GM18873 (cell line): ENCODE measurements at regions not wholly inside any gene's neighbourhood (a gene's known extent, or its start where the extent isn't known, plus 50 kb on each side); places are given as distances from the start of the nearest gene placed in this dataset.

Experiments
- ATAC-seq: cut with Tn5 transposase; IDR thresholded peaks from one replicate; pipeline ENCODE4 v1.9.1; 2021; ENCODE audit warnings: mild to moderate bottlenecking, moderate library complexity, moderate number of reproducible peaks; ENCODE audit not compliant: unreplicated experiment, low FRiP score

DNA sequence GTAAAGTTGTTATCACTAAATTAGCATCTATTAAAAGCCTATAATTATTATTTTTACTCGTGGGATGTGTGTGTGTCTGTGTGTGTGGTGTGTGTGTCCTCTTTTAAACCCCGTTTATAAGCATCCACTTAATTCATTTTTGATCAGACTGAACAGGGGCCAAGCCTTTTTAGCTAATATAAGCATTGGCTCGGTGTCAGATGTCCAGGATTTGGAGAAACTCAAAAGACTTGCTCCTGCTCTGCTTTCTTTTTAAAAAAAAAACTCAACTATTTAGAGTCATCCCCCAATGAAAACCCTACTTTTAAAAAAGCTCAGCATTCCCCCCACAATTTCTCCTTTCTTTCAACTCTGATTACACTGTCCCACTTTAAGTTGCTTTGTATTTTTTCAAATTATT lies 459.3 kb upstream of the MAF start:
- ATAC-seq: no peak

GRCh38 chr16:80058214-80058613 lies 457.7 kb upstream of the MAF start:
- no peak for ATAC-seq

DNA sequence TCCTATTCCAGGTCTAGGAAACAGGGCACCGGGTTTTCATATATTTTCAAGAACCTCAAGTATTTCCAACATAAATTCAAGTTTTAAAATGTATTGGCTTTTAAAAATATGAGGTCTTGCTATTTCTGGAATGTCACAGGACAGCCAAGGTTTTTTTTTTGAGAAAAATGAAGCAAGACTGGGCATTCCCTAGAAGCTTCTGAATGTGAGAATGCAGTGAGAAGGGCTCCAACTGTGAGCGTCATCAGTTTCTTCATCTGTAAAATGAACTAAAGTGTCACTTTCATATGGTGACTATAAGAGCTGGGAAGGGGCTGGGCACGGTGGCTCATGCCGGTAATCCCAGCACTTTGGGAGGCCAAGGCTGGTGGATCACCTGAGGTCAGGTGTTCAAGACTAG lies 455.8 kb upstream of the MAF start:
- ATAC-seq: no peak

DNA sequence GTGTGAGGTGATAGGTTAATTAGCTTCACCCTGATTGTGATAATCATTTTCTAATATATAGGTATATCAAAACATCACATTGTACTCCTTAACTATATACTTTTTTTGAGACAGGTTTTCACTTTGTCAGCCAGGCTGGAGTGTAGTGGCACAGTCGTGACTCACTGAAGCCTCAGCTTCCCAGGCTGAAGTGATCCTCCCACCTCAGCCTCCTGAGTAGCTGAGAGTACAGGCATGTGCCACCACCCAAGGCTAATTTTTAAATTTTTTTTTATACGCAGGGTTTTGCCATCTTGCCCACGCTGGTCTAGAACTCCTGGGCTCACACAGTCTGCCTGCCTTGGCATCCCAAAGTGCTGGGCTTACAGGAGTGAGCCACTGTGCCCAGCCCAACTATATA lies 455.3 kb upstream of the MAF start:
- no peak for ATAC-seq

GRCh38 chr16:80054647-80055046 lies 454.1 kb upstream of the MAF start:
- ATAC-seq: no peak

DNA sequence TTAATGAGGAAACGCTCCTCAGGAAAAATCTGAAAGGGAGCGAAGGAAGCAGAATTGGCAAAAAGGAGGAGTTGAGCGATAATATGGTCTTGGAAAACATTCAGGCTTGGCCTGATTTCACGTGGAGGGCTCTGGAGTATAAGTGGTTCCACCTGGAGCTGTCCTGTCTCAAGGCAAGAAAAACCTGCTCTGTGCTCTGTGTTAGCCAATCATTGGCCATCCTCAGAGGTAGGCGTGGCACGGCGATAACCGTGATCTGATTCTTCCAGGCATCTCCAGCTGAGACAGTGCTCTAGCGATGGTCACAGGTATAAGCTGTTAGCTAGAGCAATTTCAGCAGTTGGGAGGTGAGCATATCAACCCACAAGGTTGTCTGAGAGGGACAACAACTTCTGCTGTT lies 450.5 kb upstream of the MAF start:
- ATAC-seq: no peak

DNA sequence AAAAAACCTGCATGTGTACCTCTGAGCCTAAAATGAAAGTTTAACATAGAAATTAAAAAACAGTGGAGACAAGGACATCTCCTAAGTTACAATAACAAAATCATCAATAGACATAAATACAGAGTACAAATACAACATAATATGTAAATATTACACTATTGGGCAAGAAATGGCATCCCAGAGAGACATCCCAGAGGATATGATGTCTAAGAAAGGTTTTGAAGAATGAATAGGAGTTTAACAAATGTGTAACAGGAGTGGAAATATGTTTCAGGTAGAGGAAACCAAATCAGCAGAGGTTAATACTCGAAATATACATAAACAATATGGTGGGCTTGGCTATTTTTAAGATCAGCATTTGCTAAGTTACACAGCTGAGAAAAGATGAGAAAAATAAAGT lies 447.7 kb upstream of the MAF start:
- no peak for ATAC-seq

- no peak for ATAC-seq
Measured at GRCh38 chr16:80047842-80048241, 447.3 kb upstream of the MAF start.

DNA sequence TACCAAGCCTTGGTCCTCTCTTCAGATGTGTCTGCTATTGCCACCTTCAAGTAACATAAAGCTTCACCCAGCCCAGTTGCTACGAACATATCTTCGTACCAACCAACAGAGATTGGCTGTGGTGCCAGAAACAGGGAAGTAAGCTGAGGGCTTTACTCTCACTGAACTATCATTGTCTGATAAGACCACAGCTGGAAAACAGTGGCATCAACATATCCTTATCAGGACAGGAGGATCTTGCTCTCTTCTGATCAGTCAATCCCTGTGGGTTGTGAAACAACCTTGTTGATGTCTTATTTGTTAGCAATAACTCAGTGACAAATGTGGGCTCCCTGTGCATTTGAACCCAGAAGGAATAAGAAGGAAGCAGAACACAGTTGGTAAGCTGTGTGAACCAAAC lies 446.3 kb upstream of the MAF start:
- no peak for ATAC-seq

DNA sequence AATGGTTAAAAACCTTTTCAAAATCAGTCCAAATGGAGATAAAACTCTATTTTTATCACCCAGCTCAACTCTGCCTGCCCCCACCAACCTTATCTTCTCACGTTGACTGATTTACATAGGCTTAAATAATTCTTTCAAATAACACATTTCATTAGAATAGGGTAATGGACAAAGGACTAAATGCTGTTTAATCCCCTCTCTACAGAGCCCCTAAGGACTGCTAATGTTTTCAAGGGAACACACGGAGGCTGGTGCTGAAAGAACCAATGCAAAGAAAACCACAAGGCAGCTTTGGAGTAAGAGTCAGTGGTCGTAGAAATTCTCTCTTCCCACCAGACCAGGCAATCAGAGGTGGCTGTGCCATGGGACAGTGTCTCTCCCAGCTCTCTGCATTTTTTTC lies 445.7 kb upstream of the MAF start:
- ATAC-seq: no peak

DNA sequence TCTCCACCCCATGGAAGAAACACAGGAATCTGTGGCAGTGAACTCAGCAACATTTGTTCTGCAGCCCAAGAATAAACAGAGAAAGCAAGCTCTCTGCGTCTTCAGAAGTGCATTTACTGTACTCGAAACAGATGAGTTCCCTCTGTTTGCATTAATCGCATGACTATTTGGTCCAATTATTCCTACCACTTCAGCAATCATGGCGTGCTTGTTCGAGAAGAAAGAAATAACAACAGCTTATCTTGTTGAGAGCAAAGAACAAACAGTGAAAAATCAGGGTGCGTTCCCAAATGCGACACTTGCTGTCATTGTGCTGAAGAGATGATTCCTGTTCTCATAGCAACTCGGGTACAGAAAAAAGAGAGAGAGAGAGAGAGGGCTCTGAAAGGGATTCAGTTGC lies 445.3 kb upstream of the MAF start:
- ATAC-seq: no peak

DNA sequence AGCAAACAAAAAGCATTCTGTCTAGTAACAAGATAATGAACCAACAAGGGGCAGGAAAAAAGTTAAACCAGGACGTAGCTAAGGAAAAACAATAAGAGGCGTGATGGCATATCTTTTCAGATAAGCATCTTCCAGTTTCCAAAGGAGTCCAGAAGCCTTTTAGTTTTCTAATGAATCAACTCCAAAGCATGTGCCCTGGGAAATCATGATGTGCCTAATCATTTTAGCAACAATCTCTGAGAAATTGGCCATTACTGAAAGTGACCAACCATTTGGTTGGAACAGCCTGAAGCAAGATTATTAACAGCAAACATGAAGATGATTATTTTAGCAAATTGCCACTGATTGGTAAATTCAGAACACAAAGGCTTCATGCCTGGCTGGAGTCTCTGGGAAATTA lies 440.9 kb upstream of the MAF start:
- no peak for ATAC-seq

DNA sequence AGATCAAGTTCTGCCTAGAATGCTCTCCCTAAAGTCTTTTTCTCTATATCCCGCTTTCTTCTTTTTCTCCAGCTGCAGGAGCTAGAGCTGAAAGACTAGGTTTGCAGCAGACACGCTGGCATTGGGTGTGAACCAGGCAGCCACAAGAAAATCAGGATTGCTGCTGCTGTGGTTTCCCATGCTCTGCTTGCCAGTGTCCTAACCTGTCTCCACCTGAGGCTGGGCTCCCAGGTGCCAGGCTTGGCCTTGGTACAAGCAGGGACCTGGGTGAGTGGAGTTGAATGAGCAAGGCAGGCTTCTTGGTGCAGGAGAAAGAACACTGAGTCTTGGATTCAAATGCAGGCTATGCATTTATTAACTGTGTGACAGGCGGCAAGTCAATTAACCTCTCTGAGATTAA lies 440.3 kb upstream of the MAF start:
- ATAC-seq: no peak

DNA sequence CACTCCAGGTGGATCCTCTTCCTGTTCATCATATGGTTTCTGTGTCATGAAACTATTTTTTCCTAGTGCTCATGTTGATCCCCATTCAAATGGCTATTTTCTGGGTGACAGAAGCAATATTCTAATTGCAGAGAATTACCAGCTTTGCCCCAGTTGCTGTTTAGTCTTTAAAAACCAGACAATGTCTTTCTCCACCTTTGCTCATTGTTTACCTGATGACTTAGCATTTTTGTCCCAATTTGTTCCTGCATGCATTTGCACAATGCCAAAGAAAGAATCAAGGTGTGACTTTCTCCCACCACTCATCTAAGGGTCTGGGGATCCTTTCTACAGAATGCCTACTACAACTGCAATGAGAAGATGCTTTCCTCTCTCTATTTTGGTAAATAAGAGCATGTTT lies 439.9 kb upstream of the MAF start:
- ATAC-seq: no peak

- ATAC-seq: no peak
Measured at GRCh38 chr16:80039777-80040176, 439.2 kb upstream of the MAF start.

DNA sequence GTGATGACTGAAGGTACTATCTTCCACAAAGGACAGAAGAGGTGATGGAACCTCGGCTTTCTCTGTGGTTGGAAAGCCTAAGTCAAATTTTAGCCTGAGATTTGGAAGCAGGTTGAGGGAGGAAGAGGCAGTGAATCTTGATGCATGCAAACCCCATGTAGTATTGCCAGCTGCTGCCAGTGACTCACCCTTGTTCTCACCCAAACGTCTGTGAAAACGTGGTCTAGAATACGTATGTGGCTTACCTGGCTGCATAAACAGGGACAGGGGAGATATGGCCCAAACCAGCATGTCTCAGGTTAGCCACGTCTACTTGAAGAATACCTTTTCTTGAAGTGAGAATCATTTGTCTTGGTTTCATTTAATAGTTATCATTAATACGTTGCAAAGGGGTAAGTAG lies 438.0 kb upstream of the MAF start:
- ATAC-seq: no peak

DNA sequence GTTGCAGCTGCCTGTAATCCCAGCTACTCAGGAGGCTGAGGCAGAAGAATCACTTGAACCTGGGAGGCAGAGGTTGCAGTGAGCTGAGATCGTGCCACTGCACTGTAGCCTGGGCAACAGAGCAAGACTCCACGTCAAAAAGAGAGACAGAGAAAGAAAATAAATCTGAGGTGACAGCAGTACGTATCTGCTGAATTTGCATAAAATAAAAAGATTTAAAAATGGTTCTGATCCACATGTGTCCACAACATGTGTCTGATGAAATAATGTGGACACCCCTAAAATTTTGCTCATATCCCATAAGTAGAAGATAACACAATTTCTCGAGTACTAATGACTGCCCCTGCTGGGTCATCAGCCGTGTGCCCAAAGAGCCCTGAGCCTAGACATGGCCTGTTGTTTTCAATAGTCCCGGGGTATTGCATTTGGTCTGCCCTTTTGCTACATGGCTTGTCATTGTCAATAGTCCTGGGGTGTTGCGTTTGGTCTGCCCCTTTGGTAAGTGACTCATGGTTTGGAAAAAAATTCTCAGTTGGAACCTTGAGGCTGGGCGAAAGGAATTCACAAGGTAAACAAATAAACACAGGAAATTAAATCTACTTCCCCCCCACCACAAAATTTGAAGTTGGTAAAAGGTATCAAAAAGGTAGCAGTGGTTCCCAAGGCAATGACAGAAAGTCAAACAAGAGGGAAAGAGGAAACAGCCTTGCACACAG lies 434.6 kb upstream of the MAF start:
- ATAC-seq: no peak

DNA sequence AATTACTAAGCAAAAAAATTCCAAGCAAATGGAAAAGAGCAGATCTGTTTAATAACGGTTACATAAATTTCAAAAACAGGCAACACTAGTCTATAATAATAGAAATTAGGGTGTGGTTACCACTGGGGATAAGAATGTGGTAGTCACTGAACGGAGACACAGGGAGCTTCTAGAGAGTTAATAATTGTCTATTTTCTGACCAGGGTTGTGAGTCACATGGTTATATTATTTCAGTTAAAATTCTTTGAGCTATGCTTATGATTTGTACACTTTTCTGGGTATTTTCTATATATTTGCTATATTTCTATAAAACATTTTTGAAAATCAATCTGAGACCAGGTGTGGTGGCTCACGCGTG lies 433.9 kb upstream of the MAF start:
- ATAC-seq: no peak

DNA sequence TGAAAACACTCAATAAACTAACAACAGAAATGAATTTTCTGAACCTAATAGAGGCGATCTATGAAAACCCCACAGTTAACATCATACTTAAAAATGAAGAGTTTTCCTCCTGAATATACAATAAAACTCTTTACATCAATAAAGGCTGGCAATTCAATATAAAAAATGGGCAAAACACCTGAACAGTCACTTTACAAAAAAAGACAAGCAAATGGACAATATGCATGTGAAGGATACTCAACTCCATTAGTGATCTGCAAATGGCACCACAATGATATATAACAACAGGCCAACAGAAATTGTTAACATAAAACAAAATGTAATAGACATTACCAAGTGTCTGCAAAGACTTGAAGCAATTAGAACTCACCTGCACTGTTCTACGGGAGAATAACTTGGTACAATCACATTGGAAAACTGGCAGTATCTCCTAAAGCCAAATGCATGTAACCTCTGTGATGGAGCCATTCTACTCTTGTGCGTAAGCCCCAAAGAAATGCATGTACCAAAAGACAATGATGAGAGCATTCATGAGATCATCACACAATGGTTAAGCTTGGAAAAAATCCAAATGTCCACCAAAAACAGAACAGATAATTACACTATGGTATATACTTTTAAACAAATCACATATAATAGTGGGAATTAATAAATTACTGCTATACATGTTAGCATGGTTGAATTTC lies 433.4 kb upstream of the MAF start:
- ATAC-seq: no peak

GRCh38 chr16:80029761-80030481 lies 429.4 kb upstream of the MAF start:
- no peak for ATAC-seq

DNA sequence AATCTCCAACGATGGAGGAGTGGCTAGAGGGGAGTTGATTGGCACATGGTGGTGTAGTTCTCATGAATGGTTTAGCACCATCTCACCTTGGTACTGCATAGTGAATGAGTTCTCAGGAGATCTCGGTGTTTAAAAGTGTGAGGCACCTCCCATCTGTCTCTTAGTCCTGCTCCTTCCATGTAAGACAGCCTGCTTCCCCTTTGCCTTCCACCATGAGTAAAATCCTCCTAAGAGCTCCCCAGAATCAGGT lies 428.8 kb upstream of the MAF start:
- ATAC-seq: no peak
